Sigmoid colon (tissue), 4 donors: ENCODE measurements at regions not wholly inside any gene's neighbourhood (a gene's known extent, or its start where the extent isn't known, plus 50 kb on each side); places are given as distances from the start of the nearest gene placed in this dataset.

Experiments
- EP300 ChIP-seq, 4 donors: sonication (generic); formaldehyde crosslinking; IDR thresholded peaks; one replicate each; pipeline ENCODE4 v1.6.1; 2017; ENCODE audit warnings: antibody characterized with exemption in 4 of 4
- POLR2A ChIP-seq, 2 donors: fragments of 450-650 bp; IDR thresholded peaks; one replicate each; pipeline ENCODE4 v1.6.1; 2016; ENCODE audit warnings: antibody characterized with exemption in 2 of 2, mild to moderate bottlenecking in 2 of 2, moderate library complexity in 2 of 2
- POLR2AphosphoS5 ChIP-seq, 4 donors: sonication (generic); formaldehyde crosslinking; IDR thresholded peaks; one replicate each; pipeline ENCODE4 v1.6.1; 2017; ENCODE audit warnings: antibody characterized with exemption in 4 of 4
- TF ChIP-seq, protein P1 (sequence below), 4 experiments: fragments of 450-650 bp in 3 of 4; fragments of 200-600 bp in 1 of 4; IDR thresholded peaks; one replicate each; pipeline ENCODE4 v1.5.1; 2016 to 2019; ENCODE audit warnings: antibody characterized with exemption in 4 of 4, mild to moderate bottlenecking in 3 of 4, moderate library complexity in 2 of 4

GRCh38 chr4:180538384-180539057 lies 1704.7 kb upstream of the TENM3 start:
- TF ChIP-seq, protein P1, sequence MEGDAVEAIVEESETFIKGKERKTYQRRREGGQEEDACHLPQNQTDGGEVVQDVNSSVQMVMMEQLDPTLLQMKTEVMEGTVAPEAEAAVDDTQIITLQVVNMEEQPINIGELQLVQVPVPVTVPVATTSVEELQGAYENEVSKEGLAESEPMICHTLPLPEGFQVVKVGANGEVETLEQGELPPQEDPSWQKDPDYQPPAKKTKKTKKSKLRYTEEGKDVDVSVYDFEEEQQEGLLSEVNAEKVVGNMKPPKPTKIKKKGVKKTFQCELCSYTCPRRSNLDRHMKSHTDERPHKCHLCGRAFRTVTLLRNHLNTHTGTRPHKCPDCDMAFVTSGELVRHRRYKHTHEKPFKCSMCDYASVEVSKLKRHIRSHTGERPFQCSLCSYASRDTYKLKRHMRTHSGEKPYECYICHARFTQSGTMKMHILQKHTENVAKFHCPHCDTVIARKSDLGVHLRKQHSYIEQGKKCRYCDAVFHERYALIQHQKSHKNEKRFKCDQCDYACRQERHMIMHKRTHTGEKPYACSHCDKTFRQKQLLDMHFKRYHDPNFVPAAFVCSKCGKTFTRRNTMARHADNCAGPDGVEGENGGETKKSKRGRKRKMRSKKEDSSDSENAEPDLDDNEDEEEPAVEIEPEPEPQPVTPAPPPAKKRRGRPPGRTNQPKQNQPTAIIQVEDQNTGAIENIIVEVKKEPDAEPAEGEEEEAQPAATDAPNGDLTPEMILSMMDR (IDR thresholded peaks at IDR 0.05): no peak
- no peak for TF ChIP-seq POLR2AphosphoS5 (IDR thresholded peaks at IDR 0.05)
- no peak for TF ChIP-seq POLR2A (IDR thresholded peaks at IDR 0.05)
- TF ChIP-seq EP300 (IDR thresholded peaks at IDR 0.05): no peak
